Smooth muscle cell (in vitro differentiated cells): ENCODE measurements at regions not wholly inside any gene's neighbourhood (a gene's known extent, or its start where the extent isn't known, plus 50 kb on each side); places are given as distances from the start of the nearest gene placed in this dataset.

Source experiments
- DNase-seq: peaks from one replicate; lab custom pipeline; 2025; ENCODE audit not compliant: unreplicated experiment; lab: John Stamatoyannopoulos, UW
- H2AFZ ChIP-seq: fragments of 200-600 bp; sonication (generic); 2 replicates; pipeline ENCODE4 v1.6.0; 2016; ENCODE audit warnings: antibody characterized with exemption, low read depth, mild to moderate bottlenecking
- H3F3A ChIP-seq: fragments of 200-600 bp; sonication (generic); 2 replicates; pipeline ENCODE4 v1.6.0; 2017; ENCODE audit warnings: antibody characterized with exemption, low read depth
- H3K27ac ChIP-seq: fragments of 200-600 bp; sonication (generic); 2 replicates; pipeline ENCODE4 v1.5.1; 2016; ENCODE audit warnings: low read depth, mild to moderate bottlenecking
- H3K27me3 ChIP-seq: fragments of 200-600 bp; sonication (generic); 2 replicates; pipeline ENCODE4 v1.6.1; 2016; ENCODE audit warnings: low read depth, mild to moderate bottlenecking
- H3K36me3 ChIP-seq: fragments of 200-600 bp; sonication (generic); 2 replicates; pipeline ENCODE4 v1.5.1; 2016; ENCODE audit warnings: low read depth
- H3K4me1 ChIP-seq: fragments of 200-600 bp; sonication (generic); 2 replicates; pipeline ENCODE4 v1.5.1; 2016; ENCODE audit warnings: low read depth
- H3K4me2 ChIP-seq: fragments of 200-600 bp; sonication (generic); 2 replicates; pipeline ENCODE4 v1.6.0; 2016; ENCODE audit warnings: mild to moderate bottlenecking
- H3K4me3 ChIP-seq: fragments of 200-600 bp; sonication (generic); 2 replicates; pipeline ENCODE4 v1.5.1; 2016; ENCODE audit warnings: mild to moderate bottlenecking
- H3K79me2 ChIP-seq: fragments of 200-600 bp; sonication (generic); 2 replicates; pipeline ENCODE4 v1.6.0; 2016; ENCODE audit warnings: low read depth, mild to moderate bottlenecking
- H3K9ac ChIP-seq: fragments of 200-600 bp; sonication (generic); 2 replicates; pipeline ENCODE4 v1.6.0; 2016; ENCODE audit warnings: low read depth
- H3K9me3 ChIP-seq: fragments of 200-600 bp; sonication (generic); replicated peaks from 2 replicates; pipeline ENCODE4 v1.5.1; 2016; ENCODE audit warnings: low read depth
- H4K20me1 ChIP-seq: fragments of 200-600 bp; sonication (generic); 2 replicates; pipeline ENCODE4 v1.6.0; 2016; ENCODE audit warnings: low read depth
- WGBS: methylation state at CpG from one replicate; pipeline ENCODE4 v1.1.7; 2016; ENCODE audit warnings: low lambda C conversion rate; 5-methylcytosine and 5-hydroxymethylcytosine counted together
- TF ChIP-seq, protein P1 (sequence below): fragments of 200-600 bp; sonication (generic); IDR thresholded peaks from 2 replicates; pipeline ENCODE4 v1.5.1; 2017; ENCODE audit warnings: borderline replicate concordance, mild to moderate bottlenecking, antibody characterized with exemption; ENCODE audit not compliant: insufficient read depth, poor library complexity, severe bottlenecking

- H3K4me2 ChIP-seq: no peak overlapping the region
- peaks cover 9% of the 10 kb centered on the region for H3K4me1 ChIP-seq
- no peak overlapping the region for H3K4me3 ChIP-seq
- H2AFZ ChIP-seq: no peak overlapping the region
- H4K20me1 ChIP-seq: no peaks in the 10 kb centered on the region
- no peaks in the 10 kb centered on the region for H3K9me3 ChIP-seq
- WGBS: 79% methylated on average over 1 of the region's 1 CpG
- no peak overlapping the region for H3K9ac ChIP-seq
- no peaks in the 10 kb centered on the region for H3K36me3 ChIP-seq
- H3F3A ChIP-seq: no peaks in the 10 kb centered on the region
- H3K27ac ChIP-seq: no peak overlapping the region
- H3K27me3 ChIP-seq: no peaks in the 10 kb centered on the region
- DNase-seq: no peak
- no peaks in the 10 kb centered on the region for H3K79me2 ChIP-seq
- TF ChIP-seq, protein P1, sequence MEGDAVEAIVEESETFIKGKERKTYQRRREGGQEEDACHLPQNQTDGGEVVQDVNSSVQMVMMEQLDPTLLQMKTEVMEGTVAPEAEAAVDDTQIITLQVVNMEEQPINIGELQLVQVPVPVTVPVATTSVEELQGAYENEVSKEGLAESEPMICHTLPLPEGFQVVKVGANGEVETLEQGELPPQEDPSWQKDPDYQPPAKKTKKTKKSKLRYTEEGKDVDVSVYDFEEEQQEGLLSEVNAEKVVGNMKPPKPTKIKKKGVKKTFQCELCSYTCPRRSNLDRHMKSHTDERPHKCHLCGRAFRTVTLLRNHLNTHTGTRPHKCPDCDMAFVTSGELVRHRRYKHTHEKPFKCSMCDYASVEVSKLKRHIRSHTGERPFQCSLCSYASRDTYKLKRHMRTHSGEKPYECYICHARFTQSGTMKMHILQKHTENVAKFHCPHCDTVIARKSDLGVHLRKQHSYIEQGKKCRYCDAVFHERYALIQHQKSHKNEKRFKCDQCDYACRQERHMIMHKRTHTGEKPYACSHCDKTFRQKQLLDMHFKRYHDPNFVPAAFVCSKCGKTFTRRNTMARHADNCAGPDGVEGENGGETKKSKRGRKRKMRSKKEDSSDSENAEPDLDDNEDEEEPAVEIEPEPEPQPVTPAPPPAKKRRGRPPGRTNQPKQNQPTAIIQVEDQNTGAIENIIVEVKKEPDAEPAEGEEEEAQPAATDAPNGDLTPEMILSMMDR: no peak
Measured at GRCh38 chr5:29896646-29897045, 1296.8 kb upstream of the CDH6 start.

- H4K20me1 ChIP-seq: no peaks in the 10 kb centered on the region
- H3K4me2 ChIP-seq: no peak overlapping the region
- no peaks in the 10 kb centered on the region for H3K27me3 ChIP-seq
- TF ChIP-seq, protein P1: no peak
- H3K9ac ChIP-seq: no peak overlapping the region
- H3K4me3 ChIP-seq: no peak overlapping the region
- no peak for DNase-seq
- H3K9me3 ChIP-seq: no peaks in the 10 kb centered on the region
- no peaks in the 10 kb centered on the region for H3K79me2 ChIP-seq
- no peaks in the 10 kb centered on the region for H3F3A ChIP-seq
- H2AFZ ChIP-seq: no peak overlapping the region
- no peaks in the 10 kb centered on the region for H3K36me3 ChIP-seq
- H3K4me1 ChIP-seq: peaks cover 9% of the 10 kb centered on the region
- no peak overlapping the region for H3K27ac ChIP-seq
- 72% methylated on average over 2 of the region's 2 CpGs for WGBS
Measured at GRCh38 chr5:29894668-29895067, 1298.8 kb upstream of the CDH6 start.

GRCh38 chr5:29889051-29889450 is 1304.4 kb upstream of the CDH6 start:
- Histone ChIP-seq H3K27ac (no peak overlapping the region), H3K4me2 (no peak overlapping the region), H3K9me3 (no peaks in the 10 kb centered on the region), H3K4me3 (no peak overlapping the region), H3F3A (no peaks in the 10 kb centered on the region), H3K4me1 (peaks cover 5% of the 10 kb centered on the region), H4K20me1 (no peaks in the 10 kb centered on the region), H3K36me3 (no peaks in the 10 kb centered on the region), H3K79me2 (no peaks in the 10 kb centered on the region), H2AFZ (no peak overlapping the region), H3K27me3 (no peaks in the 10 kb centered on the region), H3K9ac (no peak overlapping the region)
- TF ChIP-seq, protein P1: no peak
- WGBS: 92% methylated on average over 6 of the region's 6 CpGs
- no peak for DNase-seq

GRCh38 chr5:29885595-29885994 is 1307.9 kb upstream of the CDH6 start:
- DNase-seq: no peak
- TF ChIP-seq, protein P1: no peak
- no peaks in the 10 kb centered on the region for H3K9me3 ChIP-seq
- H3F3A ChIP-seq: no peaks in the 10 kb centered on the region
- no peak overlapping the region for H3K4me2 ChIP-seq
- H3K4me3 ChIP-seq: no peak overlapping the region
- no peaks in the 10 kb centered on the region for H3K4me1 ChIP-seq
- 90% methylated on average over 9 of the region's 9 CpGs for WGBS
- no peaks in the 10 kb centered on the region for H3K79me2 ChIP-seq
- H3K27ac ChIP-seq: no peak overlapping the region
- no peak overlapping the region for H3K9ac ChIP-seq
- no peak overlapping the region for H2AFZ ChIP-seq
- H4K20me1 ChIP-seq: no peaks in the 10 kb centered on the region
- H3K36me3 ChIP-seq: no peaks in the 10 kb centered on the region
- H3K27me3 ChIP-seq: no peaks in the 10 kb centered on the region
